Neutrophil (primary cell): ENCODE measurements at regions not wholly inside any gene's neighbourhood (a gene's known extent, or its start where the extent isn't known, plus 50 kb on each side); places are given as distances from the start of the nearest gene placed in this dataset.
A peak's percentile ranks its signal among the peaks of the same experiment; 100 is the strongest.

Experiments used
- H3K27ac ChIP-seq: fragments of 200-600 bp; sonication (generic); 2 replicates; pipeline ENCODE4 v1.5.1; 2016; ENCODE audit warnings: mild to moderate bottlenecking, moderate library complexity
- H3K27me3 ChIP-seq: fragments of 200-600 bp; sonication (generic); 2 replicates; pipeline ENCODE4 v1.6.0; 2016; ENCODE audit warnings: mild to moderate bottlenecking
- H3K36me3 ChIP-seq: fragments of 200-600 bp; sonication (generic); 2 replicates; pipeline ENCODE4 v1.5.1; 2017
- H3K4me1 ChIP-seq, 2 experiments: fragments of 200-600 bp in 1 of 2; sonication (generic) in 1 of 2; 1 replicate in 1 of 2; 2 replicates in 1 of 2; pipeline versions ENCODE4 v1.5.1 to v1.6.1; 2013 to 2016; ENCODE audit warnings: low read depth in 1 of 2, low read length in 1 of 2, mild to moderate bottlenecking in 1 of 2, moderate library complexity in 1 of 2; ENCODE audit not compliant: control insufficient read depth in 1 of 2, insufficient read depth in 1 of 2
- H3K4me3 ChIP-seq, 2 experiments: fragments of 200-600 bp in 1 of 2; sonication (generic) in 1 of 2; 1 replicate in 1 of 2; 2 replicates in 1 of 2; pipeline ENCODE4 v1.5.1; 2013 to 2016; ENCODE audit warnings: low read depth in 1 of 2, low read length in 1 of 2, mild to moderate bottlenecking in 1 of 2, moderate library complexity in 1 of 2
- H3K9me3 ChIP-seq: fragments of 200-600 bp; sonication (generic); 2 replicates; pipeline ENCODE4 v1.5.1; 2016
- TF ChIP-seq, protein P1 (sequence below): fragments of 200-600 bp; sonication (generic); IDR thresholded peaks from 2 replicates; pipeline ENCODE4 v1.5.1; 2016; ENCODE audit warnings: antibody characterized with exemption

DNA sequence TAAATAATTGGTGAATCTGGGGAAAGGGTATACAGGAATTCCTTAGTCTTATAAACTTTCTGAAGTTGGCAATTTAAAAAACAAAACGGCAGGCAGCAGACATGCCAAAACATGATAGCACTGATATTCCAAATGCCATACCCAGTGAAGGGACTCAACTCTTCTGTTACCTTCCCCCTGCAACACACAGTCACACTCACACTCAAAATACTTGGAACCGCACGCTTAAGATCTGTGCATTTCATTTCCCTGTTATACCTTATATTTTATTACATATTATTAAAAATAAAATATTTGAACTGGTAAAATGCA lies 123.4 kb downstream of the ZFP36L2 start:
- TF ChIP-seq, protein P1, sequence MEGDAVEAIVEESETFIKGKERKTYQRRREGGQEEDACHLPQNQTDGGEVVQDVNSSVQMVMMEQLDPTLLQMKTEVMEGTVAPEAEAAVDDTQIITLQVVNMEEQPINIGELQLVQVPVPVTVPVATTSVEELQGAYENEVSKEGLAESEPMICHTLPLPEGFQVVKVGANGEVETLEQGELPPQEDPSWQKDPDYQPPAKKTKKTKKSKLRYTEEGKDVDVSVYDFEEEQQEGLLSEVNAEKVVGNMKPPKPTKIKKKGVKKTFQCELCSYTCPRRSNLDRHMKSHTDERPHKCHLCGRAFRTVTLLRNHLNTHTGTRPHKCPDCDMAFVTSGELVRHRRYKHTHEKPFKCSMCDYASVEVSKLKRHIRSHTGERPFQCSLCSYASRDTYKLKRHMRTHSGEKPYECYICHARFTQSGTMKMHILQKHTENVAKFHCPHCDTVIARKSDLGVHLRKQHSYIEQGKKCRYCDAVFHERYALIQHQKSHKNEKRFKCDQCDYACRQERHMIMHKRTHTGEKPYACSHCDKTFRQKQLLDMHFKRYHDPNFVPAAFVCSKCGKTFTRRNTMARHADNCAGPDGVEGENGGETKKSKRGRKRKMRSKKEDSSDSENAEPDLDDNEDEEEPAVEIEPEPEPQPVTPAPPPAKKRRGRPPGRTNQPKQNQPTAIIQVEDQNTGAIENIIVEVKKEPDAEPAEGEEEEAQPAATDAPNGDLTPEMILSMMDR: no peak
- no peak overlapping the region for H3K27ac ChIP-seq
- no peaks in the 10 kb centered on the region for H3K36me3 ChIP-seq
- H3K4me1 ChIP-seq: peaks cover 37 to 52% of the 10 kb centered on the region in 2 experiments
- no peaks in the 10 kb centered on the region for H3K27me3 ChIP-seq
- no peaks in the 10 kb centered on the region for H3K9me3 ChIP-seq
- no peak overlapping the region for H3K4me3 ChIP-seq

DNA sequence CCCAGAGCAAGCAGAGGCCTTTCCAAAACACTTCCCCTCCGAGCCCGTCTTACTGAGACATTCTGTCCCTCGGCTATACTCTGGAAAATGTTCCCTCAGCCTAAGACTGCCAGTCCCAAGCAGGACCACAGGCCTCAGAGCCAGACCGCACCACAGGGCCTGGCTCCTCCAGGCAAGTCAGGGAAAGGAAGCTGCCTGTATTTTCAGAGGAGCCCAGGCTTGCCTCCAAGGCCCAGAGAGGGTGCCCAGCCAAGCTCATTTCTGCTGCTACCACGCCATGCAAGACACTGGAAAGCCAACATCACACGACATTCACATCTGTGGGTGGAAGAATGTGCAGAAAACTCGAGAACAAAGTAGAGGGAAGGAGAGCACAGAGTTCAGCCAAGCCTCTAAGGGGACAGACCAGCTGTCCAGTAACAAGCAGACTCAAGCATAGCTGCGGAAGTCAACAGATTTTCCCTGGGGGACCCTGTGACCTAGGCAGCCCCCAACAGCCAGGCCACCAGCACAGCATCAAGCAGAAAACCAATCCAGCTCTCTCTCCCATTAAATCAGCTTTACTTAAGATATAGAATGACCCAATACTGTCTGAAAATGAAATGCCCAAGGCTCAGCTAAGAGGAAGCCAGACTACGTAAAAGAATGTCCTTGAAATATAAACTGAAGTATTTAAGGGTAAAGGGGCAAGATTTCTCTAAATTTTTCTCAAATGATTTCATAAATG lies 123.9 kb downstream of the ZFP36L2 start:
- Histone ChIP-seq H3K27ac (no peak overlapping the region), H3K9me3 (no peaks in the 10 kb centered on the region), H3K36me3 (no peaks in the 10 kb centered on the region), H3K4me3 (no peak overlapping the region), H3K4me1 (peaks cover 37 to 52% of the 10 kb centered on the region in 2 experiments), H3K27me3 (no peaks in the 10 kb centered on the region)
- TF ChIP-seq, protein P1: no peak

DNA sequence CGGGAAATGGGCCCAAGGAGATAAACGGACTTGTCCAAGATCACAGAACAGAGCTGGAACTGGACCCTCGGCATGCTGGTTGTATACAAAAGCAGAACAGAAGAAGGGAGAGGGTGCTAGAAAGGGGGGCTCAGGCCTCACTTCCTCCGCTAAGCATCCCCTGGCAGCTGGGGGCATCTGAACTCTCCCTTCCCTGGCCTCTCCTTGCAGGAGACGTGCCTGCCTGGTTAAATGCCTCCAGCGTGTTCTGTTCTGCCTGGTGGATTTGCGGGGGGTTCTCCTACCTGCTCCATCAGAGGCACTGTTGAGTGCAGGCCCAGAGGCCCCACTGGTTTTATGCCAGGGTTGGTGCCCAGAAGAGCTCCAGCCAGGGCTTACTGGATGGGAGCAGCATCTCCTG lies 124.7 kb downstream of the ZFP36L2 start:
- Histone ChIP-seq H3K9me3 (no peaks in the 10 kb centered on the region), H3K36me3 (no peaks in the 10 kb centered on the region), H3K4me1 (peaks cover 34 to 48% of the 10 kb centered on the region in 2 experiments), H3K27me3 (no peaks in the 10 kb centered on the region), H3K27ac (no peak overlapping the region), H3K4me3 (no peak overlapping the region)
- TF ChIP-seq, protein P1: no peak

GRCh38 chr2:43100883-43101662 lies 125.3 kb downstream of the ZFP36L2 start:
- Histone ChIP-seq H3K27me3 (no peaks in the 10 kb centered on the region), H3K4me1 (peaks cover 27 to 41% of the 10 kb centered on the region in 2 experiments), H3K4me3 (peak overlapping the region; percentile 23 to 58), H3K9me3 (no peaks in the 10 kb centered on the region), H3K27ac (no peak overlapping the region), H3K36me3 (no peaks in the 10 kb centered on the region)
- TF ChIP-seq, protein P1: no peak

GRCh38 chr2:43100362-43100882 lies 126.0 kb downstream of the ZFP36L2 start:
- Histone ChIP-seq H3K4me1 (peaks cover 20 to 35% of the 10 kb centered on the region in 2 experiments), H3K27ac (no peak overlapping the region), H3K4me3 (peak overlapping the region; percentile 23 to 58), H3K27me3 (no peaks in the 10 kb centered on the region), H3K9me3 (no peaks in the 10 kb centered on the region), H3K36me3 (no peaks in the 10 kb centered on the region)
- TF ChIP-seq, protein P1: no peak
